CD14-positive monocyte (primary cell): ENCODE measurements at regions not wholly inside any gene's neighbourhood (a gene's known extent, or its start where the extent isn't known, plus 50 kb on each side); places are given as distances from the start of the nearest gene placed in this dataset.

Experiments used
- DNase-seq, 3 donors: peaks; one replicate each; pipeline ENCODE4 v3.0.0-alpha.2; 2011 to 2022
- H2AFZ ChIP-seq: 2 replicates; pipeline ENCODE4 v1.6.0; 2012; ENCODE audit warnings: mild to moderate bottlenecking, low read depth, low read length, inconsistent platforms; ENCODE audit not compliant: insufficient read depth, poor library complexity, severe bottlenecking
- H3K27ac ChIP-seq, 2 donors: 1 replicate in 1 of 2; 2 replicates in 1 of 2; pipeline ENCODE4 v1.5.1; 2012 to 2013; ENCODE audit warnings: low read length in 2 of 2, control low read depth in 1 of 2, inconsistent platforms in 1 of 2, low read depth in 1 of 2, mild to moderate bottlenecking in 1 of 2
- H3K27me3 ChIP-seq, 2 donors: one replicate each; pipeline versions ENCODE4 v1.6.0 to v1.6.1; 2011 to 2013; ENCODE audit warnings: low read length in 2 of 2; ENCODE audit not compliant: control insufficient read depth in 2 of 2, insufficient read depth in 2 of 2
- H3K36me3 ChIP-seq, 2 donors: replicated peaks in 1 of 2; 1 replicate in 1 of 2; 2 replicates in 1 of 2; pipeline versions ENCODE4 v1.5.1 to v1.6.1; 2012 to 2013; ENCODE audit warnings: low read length in 2 of 2, control low read depth in 1 of 2, inconsistent platforms in 1 of 2, mild to moderate bottlenecking in 1 of 2; ENCODE audit not compliant: insufficient read depth in 2 of 2, control insufficient read depth in 1 of 2
- H3K4me1 ChIP-seq, 2 donors: 1 replicate in 1 of 2; 2 replicates in 1 of 2; pipeline versions ENCODE4 v1.5.1 to v1.6.1; 2012 to 2013; ENCODE audit warnings: low read length in 2 of 2, control low read depth in 1 of 2, inconsistent platforms in 1 of 2, mild to moderate bottlenecking in 1 of 2, moderate library complexity in 1 of 2; ENCODE audit not compliant: insufficient read depth in 2 of 2, control insufficient read depth in 1 of 2
- H3K4me2 ChIP-seq: replicated peaks from 2 replicates; pipeline ENCODE3; 2012; ENCODE audit warnings: low read length, moderate library complexity, mild to moderate bottlenecking; ENCODE audit not compliant: poor library complexity, severe bottlenecking; ENCODE audit errors: extremely low read depth
- H3K4me3 ChIP-seq, 3 experiments: fragments of 200-600 bp in 1 of 3; sonication (generic) in 1 of 3; replicated peaks in 1 of 3; 1 replicate in 2 of 3; 2 replicates in 1 of 3; pipeline ENCODE4 v1.5.1; 2011 to 2013; ENCODE audit warnings: low read length in 3 of 3, mild to moderate bottlenecking in 3 of 3, control low read depth in 2 of 3, low read depth in 2 of 3, inconsistent platforms in 1 of 3, moderate library complexity in 1 of 3
- H3K79me2 ChIP-seq: 2 replicates; pipeline ENCODE4 v1.6.0; 2012; ENCODE audit warnings: mild to moderate bottlenecking, control low read depth, inconsistent platforms, low read length, moderate library complexity; ENCODE audit not compliant: insufficient read depth
- H3K9ac ChIP-seq: 2 replicates; pipeline ENCODE4 v1.6.0; 2017; ENCODE audit warnings: low read length, mild to moderate bottlenecking; ENCODE audit not compliant: insufficient read depth, poor library complexity, severe bottlenecking
- H3K9me3 ChIP-seq, 2 donors: replicated peaks in 1 of 2; 1 replicate in 1 of 2; 2 replicates in 1 of 2; pipeline versions ENCODE4 v1.5.1 to v1.6.1; 2012 to 2013; ENCODE audit warnings: low read length in 2 of 2, control low read depth in 1 of 2; ENCODE audit not compliant: control insufficient read depth in 1 of 2, insufficient read depth in 1 of 2
- H4K20me1 ChIP-seq: 2 replicates; pipeline ENCODE4 v1.6.0; 2012; ENCODE audit warnings: mild to moderate bottlenecking, low read length, control low read depth, moderate library complexity; ENCODE audit not compliant: insufficient read depth
- H3K27ac Mint-ChIP-seq, 7 donors: one replicate each; pipeline ENCODE4 v1.8.0; 2020; ENCODE audit warnings: mild to moderate bottlenecking in 7 of 7, mixed read lengths in 7 of 7, moderate library complexity in 6 of 7, inconsistent platforms in 2 of 7
- H3K27me3 Mint-ChIP-seq, 3 donors: one replicate each; pipeline ENCODE4 v1.8.0; 2021 to 2022; ENCODE audit warnings: low read depth in 3 of 3, mild to moderate bottlenecking in 3 of 3, mixed read lengths in 3 of 3, moderate library complexity in 3 of 3, inconsistent platforms in 1 of 3
- H3K36me3 Mint-ChIP-seq, 2 donors: one replicate each; pipeline ENCODE4 v1.8.0; 2020; ENCODE audit warnings: mixed read lengths in 2 of 2, inconsistent platforms in 1 of 2, mild to moderate bottlenecking in 1 of 2
- H3K4me1 Mint-ChIP-seq: one replicate; pipeline ENCODE4 v1.8.0; 2020; ENCODE audit warnings: mild to moderate bottlenecking, mixed read lengths
- H3K4me3 Mint-ChIP-seq, 2 donors: one replicate each; pipeline ENCODE4 v1.8.0; 2020; ENCODE audit warnings: mild to moderate bottlenecking in 2 of 2, mixed read lengths in 2 of 2, moderate library complexity in 1 of 2
- H3K9me3 Mint-ChIP-seq, 7 donors: one replicate each; pipeline ENCODE4 v1.8.0; 2020 to 2022; ENCODE audit warnings: mixed read lengths in 7 of 7, mild to moderate bottlenecking in 6 of 7, moderate library complexity in 6 of 7, inconsistent platforms in 2 of 7
- CTCF ChIP-seq: fragments of 200-600 bp; IDR thresholded peaks from one replicate; pipeline ENCODE4 v1.8.0; 2022; ENCODE audit warnings: antibody characterized with exemption, mild to moderate bottlenecking
- WGBS: methylation state at CpG from one replicate; pipeline ENCODE4 v1.1.5; 2013; ENCODE audit warnings: missing lambda C conversion rate; ENCODE audit not compliant: insufficient coverage; 5-methylcytosine and 5-hydroxymethylcytosine counted together
- intact Hi-C, 2 donors: fragments of 100-400 bp; cut with micrococcal nuclease; formaldehyde crosslinking; loops; one replicate each; pipeline versions ENCODE4 v1.15.0 to v1.15.1; 2023

DNA sequence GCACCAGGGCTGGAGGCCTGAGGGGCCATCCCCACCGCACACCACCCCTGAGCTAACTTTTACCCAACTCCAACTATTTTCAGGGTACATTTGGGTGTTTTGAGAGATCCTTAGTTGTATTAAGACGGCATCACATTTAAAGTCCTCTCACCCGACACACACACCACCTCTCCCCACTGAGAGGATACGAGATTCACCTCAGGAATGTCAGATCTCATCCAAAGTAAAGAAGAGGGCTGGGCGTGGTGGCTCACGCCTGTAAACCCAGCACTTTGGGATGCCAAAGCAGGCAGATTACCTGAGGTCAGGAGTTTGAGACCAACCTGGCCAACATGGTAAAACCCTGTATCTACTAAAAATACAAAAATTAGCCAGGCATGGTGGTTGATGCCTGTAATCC, 88.4 kb downstream of the RBFOX3 start:
- H3K36me3 Mint-ChIP-seq, result no peaks in the 10 kb centered on the region
- intact Hi-C loops, result no loop called here
- no peaks in the 10 kb centered on the region for H3K9me3 Mint-ChIP-seq
- 100% methylated on average over 3 of the region's 6 CpGs for WGBS
- Histone ChIP-seq H3K4me3 (no peak overlapping the region), H3K4me2 (no peak overlapping the region), H3K27me3 (peaks cover 0 to 17% of the 10 kb centered on the region in 2 donors), H3K27ac (no peak overlapping the region), H2AFZ (no peak overlapping the region), H3K36me3 (no peaks in the 10 kb centered on the region), H3K79me2 (no peaks in the 10 kb centered on the region), H3K4me1 (no peaks in the 10 kb centered on the region), H3K9me3 (no peaks in the 10 kb centered on the region), H4K20me1 (no peaks in the 10 kb centered on the region), H3K9ac (no peak overlapping the region)
- no peaks in the 10 kb centered on the region for H3K4me1 Mint-ChIP-seq
- peaks cover 10 to 29% (median 20%) of the 10 kb centered on the region in 3 donors for H3K27me3 Mint-ChIP-seq
- H3K4me3 Mint-ChIP-seq, result no peak overlapping the region
- no peak overlapping the region for H3K27ac Mint-ChIP-seq
- TF ChIP-seq CTCF, result no peak
- DNase-seq, result no peak

DNA sequence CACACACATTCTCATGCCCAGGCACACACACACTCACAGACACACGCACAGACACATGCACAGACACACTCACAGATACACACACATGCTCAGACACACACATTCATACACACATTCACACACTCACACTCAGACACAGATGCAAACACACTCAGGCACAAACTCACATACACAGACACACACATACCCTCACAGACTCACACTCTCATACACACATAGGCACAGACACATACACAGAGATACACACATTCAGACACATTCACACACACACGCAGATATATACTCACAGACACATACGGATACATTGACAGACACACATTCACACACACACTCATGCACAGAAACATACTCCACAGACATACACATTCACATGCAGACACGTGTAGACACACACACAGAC, 89.6 kb downstream of the RBFOX3 start:
- no peaks in the 10 kb centered on the region for H3K9me3 ChIP-seq
- Mint-ChIP-seq H3K4me1 (no peaks in the 10 kb centered on the region), H3K4me3 (no peak overlapping the region), H3K27me3 (peaks cover 10 to 29% (median 18%) of the 10 kb centered on the region in 3 donors), H3K27ac (no peak overlapping the region), H3K36me3 (no peaks in the 10 kb centered on the region), H3K9me3 (no peaks in the 10 kb centered on the region)
- peaks cover 0 to 17% of the 10 kb centered on the region in 2 donors for H3K27me3 ChIP-seq
- no peak overlapping the region for H3K9ac ChIP-seq
- no peak overlapping the region for H3K4me2 ChIP-seq
- no peak overlapping the region for H3K4me3 ChIP-seq
- WGBS, result 89% methylated on average over 4 of the region's 4 CpGs
- intact Hi-C loops, result no loop called here
- TF ChIP-seq CTCF, result no peak
- no peak overlapping the region for H3K27ac ChIP-seq
- DNase-seq, result no peak
- no peaks in the 10 kb centered on the region for H4K20me1 ChIP-seq
- H3K4me1 ChIP-seq, result no peaks in the 10 kb centered on the region
- no peaks in the 10 kb centered on the region for H3K79me2 ChIP-seq
- no peaks in the 10 kb centered on the region for H3K36me3 ChIP-seq
- H2AFZ ChIP-seq, result no peak overlapping the region
